ENCODE measurements at regions not wholly inside any gene's neighbourhood (a gene's known extent, or its start where the extent isn't known, plus 50 kb on each side); places are given as distances from the start of the nearest gene placed in this dataset.
"Not testable (repeated sequence)": the region's sequence is repeated elsewhere in the genome, so short reads cannot be mapped to it uniquely, and the experiment has no call there.

DNA sequence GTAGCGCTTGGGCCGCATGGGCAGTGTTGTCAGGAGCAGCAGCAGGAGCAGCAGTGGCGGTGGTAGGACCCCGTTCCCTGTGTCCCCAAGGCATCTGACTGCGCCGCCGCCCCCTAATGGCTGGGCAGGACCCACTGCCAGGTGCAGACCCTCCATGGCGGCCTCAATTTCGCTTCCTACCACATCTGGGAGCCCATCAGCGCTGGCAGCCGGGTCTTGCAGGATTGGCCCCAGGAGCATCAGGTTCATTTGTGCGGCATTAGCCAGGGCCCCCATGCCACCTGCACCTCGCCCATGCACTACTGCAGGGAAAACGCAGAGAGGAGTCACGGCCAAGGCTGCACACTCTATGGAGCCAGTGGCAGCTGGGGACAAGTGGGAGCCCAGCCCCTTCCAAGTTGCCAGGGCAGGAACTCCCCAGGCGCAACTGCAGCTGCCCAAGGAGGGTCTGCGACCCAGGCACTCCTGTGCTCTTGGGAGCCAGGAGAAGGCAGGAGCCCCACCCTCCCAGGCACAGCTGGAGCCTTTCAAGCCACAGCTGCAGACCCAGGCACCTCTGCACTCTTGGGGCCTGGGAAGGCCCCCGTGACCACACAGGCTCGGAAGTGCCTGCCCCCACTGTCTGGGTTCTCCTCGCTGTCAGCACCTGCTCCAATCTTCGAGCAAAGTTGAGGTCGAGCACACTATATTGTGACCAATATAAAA is 594.2 kb downstream of the KCNJ18 start:
- intact Hi-C loops (cut with micrococcal nuclease; ENCODE audit: unreplicated experiment): no loop called here
- no peaks in the 10 kb centered on the region for H3K36me3 ChIP-seq (ENCODE audit: control insufficient read depth, insufficient read depth, low read length)
- H3K4me1 Mint-ChIP-seq (ENCODE audit: low read depth, unreplicated experiment): no peaks in the 10 kb centered on the region
- no peak overlapping the region for H3K27ac Mint-ChIP-seq (ENCODE audit: unreplicated experiment)
- H3K27me3 Mint-ChIP-seq (ENCODE audit: insufficient read depth, unreplicated experiment): no peaks in the 10 kb centered on the region
- no peak for DNase-seq
- ChIA-PET CTCF (no interaction called here), POLR2A (no interaction called here)
- H3K9me3 ChIP-seq: no peaks in the 10 kb centered on the region
- no peaks in the 10 kb centered on the region for H3K4me1 ChIP-seq
- H3K36me3 Mint-ChIP-seq (ENCODE audit: insufficient read depth, unreplicated experiment): no peaks in the 10 kb centered on the region
- TF ChIP-seq, protein P1, sequence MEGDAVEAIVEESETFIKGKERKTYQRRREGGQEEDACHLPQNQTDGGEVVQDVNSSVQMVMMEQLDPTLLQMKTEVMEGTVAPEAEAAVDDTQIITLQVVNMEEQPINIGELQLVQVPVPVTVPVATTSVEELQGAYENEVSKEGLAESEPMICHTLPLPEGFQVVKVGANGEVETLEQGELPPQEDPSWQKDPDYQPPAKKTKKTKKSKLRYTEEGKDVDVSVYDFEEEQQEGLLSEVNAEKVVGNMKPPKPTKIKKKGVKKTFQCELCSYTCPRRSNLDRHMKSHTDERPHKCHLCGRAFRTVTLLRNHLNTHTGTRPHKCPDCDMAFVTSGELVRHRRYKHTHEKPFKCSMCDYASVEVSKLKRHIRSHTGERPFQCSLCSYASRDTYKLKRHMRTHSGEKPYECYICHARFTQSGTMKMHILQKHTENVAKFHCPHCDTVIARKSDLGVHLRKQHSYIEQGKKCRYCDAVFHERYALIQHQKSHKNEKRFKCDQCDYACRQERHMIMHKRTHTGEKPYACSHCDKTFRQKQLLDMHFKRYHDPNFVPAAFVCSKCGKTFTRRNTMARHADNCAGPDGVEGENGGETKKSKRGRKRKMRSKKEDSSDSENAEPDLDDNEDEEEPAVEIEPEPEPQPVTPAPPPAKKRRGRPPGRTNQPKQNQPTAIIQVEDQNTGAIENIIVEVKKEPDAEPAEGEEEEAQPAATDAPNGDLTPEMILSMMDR (IDR thresholded peaks at IDR 0.05; ENCODE audit: insufficient read depth in 1 of 2, low read depth in 1 of 2, low read length in 1 of 2, severe bottlenecking in 1 of 2, unreplicated experiment in 1 of 2): no peak
- no TSS peak for BruUV-seq (replicated peaks)
- H3K27me3 ChIP-seq (replicated peaks; ENCODE audit: control insufficient read depth, insufficient read depth, low read length): no peaks in the 10 kb centered on the region
- no peaks in the 10 kb centered on the region for H3K9me3 Mint-ChIP-seq (ENCODE audit: unreplicated experiment)
- H3K4me3 Mint-ChIP-seq (ENCODE audit: unreplicated experiment): no peak overlapping the region
- H3K4me3 ChIP-seq (ENCODE audit: low read depth, low read length): no peak overlapping the region

DNA sequence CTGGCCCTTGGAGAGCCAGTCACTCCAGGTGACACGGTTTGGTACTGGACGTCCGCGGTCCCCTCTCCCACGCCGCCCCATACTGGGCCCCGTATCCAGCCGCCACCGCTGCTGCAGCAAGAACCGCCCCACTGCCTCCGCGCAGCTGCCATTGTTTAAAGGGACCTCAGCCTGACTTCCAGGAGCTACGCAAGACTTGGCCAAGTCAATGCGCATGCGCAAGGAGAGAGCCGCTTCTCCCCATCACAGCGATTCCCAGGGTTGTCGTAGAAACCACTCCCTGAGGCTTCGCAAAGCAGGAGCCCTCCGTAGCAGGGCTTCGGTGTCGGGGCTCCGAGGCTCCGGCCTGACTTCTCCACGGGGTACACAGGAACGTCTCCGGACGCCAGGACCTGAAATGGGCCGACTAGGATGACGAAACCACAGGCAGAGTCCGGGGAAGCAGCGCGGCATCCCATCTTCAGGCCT is 606.2 kb downstream of the KCNJ18 start:
- CTCF ChIA-PET; H3K9me3 ChIP-seq; H3K4me1 ChIP-seq; H3K27ac Mint-ChIP-seq (ENCODE audit: unreplicated experiment); H3K27me3 Mint-ChIP-seq (ENCODE audit: insufficient read depth, unreplicated experiment); H3K4me1 Mint-ChIP-seq (ENCODE audit: low read depth, unreplicated experiment); H3K27me3 ChIP-seq (replicated peaks; ENCODE audit: control insufficient read depth, insufficient read depth, low read length); H3K4me3 ChIP-seq (ENCODE audit: low read depth, low read length); intact Hi-C loops (cut with micrococcal nuclease; ENCODE audit: unreplicated experiment); BruUV-seq (replicated peaks); H3K36me3 Mint-ChIP-seq (ENCODE audit: insufficient read depth, unreplicated experiment); DNase-seq; H3K4me3 Mint-ChIP-seq (ENCODE audit: unreplicated experiment); POLR2A ChIA-PET; H3K36me3 ChIP-seq (ENCODE audit: control insufficient read depth, insufficient read depth, low read length): not testable (repeated sequence)
- H3K9me3 Mint-ChIP-seq (ENCODE audit: unreplicated experiment): peaks cover 29% of the 10 kb centered on the region

DNA sequence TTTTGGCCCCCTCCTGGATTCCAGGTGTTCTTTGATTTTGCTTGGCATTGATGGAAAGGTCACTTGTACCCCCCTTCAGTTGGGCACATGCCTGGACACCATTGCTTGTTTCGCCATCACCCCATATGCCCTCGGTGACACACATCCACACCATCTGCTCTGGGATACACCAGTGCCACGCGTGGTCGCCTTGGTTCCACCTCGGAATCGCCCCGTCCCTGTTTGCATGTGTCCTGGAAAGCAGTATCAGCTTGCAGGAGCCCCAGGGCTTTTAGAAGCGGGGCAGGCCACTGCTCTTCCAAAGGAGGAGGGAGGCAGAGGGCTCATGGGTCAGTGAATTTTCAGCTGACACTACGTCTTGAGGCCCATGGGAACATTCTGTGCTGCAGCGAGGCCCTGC is 607.9 kb downstream of the KCNJ18 start:
- Histone ChIP-seq H3K36me3 (ENCODE audit: control insufficient read depth, insufficient read depth, low read length) (no peaks in the 10 kb centered on the region), H3K4me1 (no peaks in the 10 kb centered on the region), H3K27me3 (replicated peaks; ENCODE audit: control insufficient read depth, insufficient read depth, low read length) (no peaks in the 10 kb centered on the region), H3K4me3 (ENCODE audit: low read depth, low read length) (no peak overlapping the region), H3K9me3 (no peaks in the 10 kb centered on the region)
- Mint-ChIP-seq H3K36me3 (ENCODE audit: insufficient read depth, unreplicated experiment) (no peaks in the 10 kb centered on the region), H3K9me3 (ENCODE audit: unreplicated experiment) (peaks cover 29% of the 10 kb centered on the region), H3K27ac (ENCODE audit: unreplicated experiment) (no peak overlapping the region), H3K4me1 (ENCODE audit: low read depth, unreplicated experiment) (no peaks in the 10 kb centered on the region), H3K4me3 (ENCODE audit: unreplicated experiment) (no peak overlapping the region), H3K27me3 (ENCODE audit: insufficient read depth, unreplicated experiment) (no peaks in the 10 kb centered on the region)
- ChIA-PET POLR2A (no interaction called here), CTCF (no interaction called here)
- intact Hi-C loops (cut with micrococcal nuclease; ENCODE audit: unreplicated experiment): no loop called here
- DNase-seq: no peak
- BruUV-seq (replicated peaks): no TSS peak
- TF ChIP-seq, protein P1 (IDR thresholded peaks at IDR 0.05; ENCODE audit: insufficient read depth in 1 of 2, low read depth in 1 of 2, low read length in 1 of 2, severe bottlenecking in 1 of 2, unreplicated experiment in 1 of 2): no peak
